Activated CD4-positive, CD25-positive, alpha-beta regulatory T cell treated with anti-CD3 and anti-CD28 coated beads, Interleukin-2, amount 50 U/mL, for 72 hours (primary cell): ENCODE measurements at regions not wholly inside any gene's neighbourhood (a gene's known extent, or its start where the extent isn't known, plus 50 kb on each side); places are given as distances from the start of the nearest gene placed in this dataset.
"Not testable (repeated sequence)": the region's sequence is repeated elsewhere in the genome, so short reads cannot be mapped to it uniquely, and the experiment has no call there.

Experiments used
- DNase-seq: peaks from one replicate; pipeline ENCODE4 v3.0.0; 2021

- DNase-seq, result no peak
Measured at GRCh38 chr5:118603278-118603677, 385.1 kb downstream of the DTWD2 start.

GRCh38 chr5:118598311-118598710 is 390.0 kb downstream of the DTWD2 start:
- no peak for DNase-seq

- DNase-seq, result no peak
Measured at GRCh38 chr5:118597543-118597942, 390.8 kb downstream of the DTWD2 start.

GRCh38 chr5:118596255-118596654 is 392.1 kb downstream of the DTWD2 start:
- DNase-seq, result no peak

GRCh38 chr5:118593003-118593328 is 395.4 kb downstream of the DTWD2 start:
- DNase-seq, result no peak

GRCh38 chr5:118592229-118593002 is 395.9 kb downstream of the DTWD2 start:
- no peak for DNase-seq

- DNase-seq, result no peak
Measured at GRCh38 chr5:118590806-118591205, 397.5 kb downstream of the DTWD2 start.

GRCh38 chr5:118580949-118581348 is 407.4 kb downstream of the DTWD2 start:
- DNase-seq, result no peak

- no peak for DNase-seq
Measured at GRCh38 chr5:118578093-118578492, 410.3 kb downstream of the DTWD2 start.

- no peak for DNase-seq
Measured at GRCh38 chr5:118577621-118578020, 410.7 kb downstream of the DTWD2 start.

GRCh38 chr5:118570276-118570675 is 418.1 kb downstream of the DTWD2 start:
- not testable (repeated sequence) for DNase-seq

GRCh38 chr5:118569596-118569995 is 418.8 kb downstream of the DTWD2 start:
- not testable (repeated sequence) for DNase-seq

- no peak for DNase-seq
Measured at GRCh38 chr5:118565335-118565971, 422.9 kb downstream of the DTWD2 start.

GRCh38 chr5:118561971-118562370 is 426.4 kb downstream of the DTWD2 start:
- no peak for DNase-seq

GRCh38 chr5:118561235-118561634 is 427.1 kb downstream of the DTWD2 start:
- no peak for DNase-seq

GRCh38 chr5:118558871-118559270 is 429.5 kb downstream of the DTWD2 start:
- DNase-seq, result no peak

- no peak for DNase-seq
Measured at GRCh38 chr5:118557251-118557661, 431.1 kb downstream of the DTWD2 start.

GRCh38 chr5:118556792-118557191 is 431.6 kb downstream of the DTWD2 start:
- DNase-seq, result no peak

GRCh38 chr5:118555727-118556126 is 432.6 kb downstream of the DTWD2 start:
- DNase-seq, result no peak

GRCh38 chr5:118554981-118555380 is 433.4 kb downstream of the DTWD2 start:
- DNase-seq, result no peak

- DNase-seq, result no peak
Measured at GRCh38 chr5:118554241-118554640, 434.1 kb downstream of the DTWD2 start.

- no peak for DNase-seq
Measured at GRCh38 chr5:118553662-118554061, 434.7 kb downstream of the DTWD2 start.

GRCh38 chr5:118552731-118553360 is 435.5 kb downstream of the DTWD2 start:
- DNase-seq, result no peak

- no peak for DNase-seq
Measured at GRCh38 chr5:118552146-118552545, 436.2 kb downstream of the DTWD2 start.
